HCT116 (cell line): ENCODE measurements at regions not wholly inside any gene's neighbourhood (a gene's known extent, or its start where the extent isn't known, plus 50 kb on each side); places are given as distances from the start of the nearest gene placed in this dataset.

ENCODE experiments used
- ATAC-seq: fragments of 200-7000 bp; cut with Tn5 transposase; 2 replicates; pipeline ENCODE4 v1.9.1; 2020; ENCODE audit warnings: mild to moderate bottlenecking, moderate library complexity
- BruUV-seq: library from RNA; stranded (reverse); fragments of 400-500 nt; replicated peaks from 2 replicates; lab custom pipeline; 2021; lab: Mats Ljungman, UMichigan
- CTCF ChIA-PET: fragments of 300-600 bp; sonication (Branson Sonifier 250); formaldehyde crosslinking; loops from one replicate; lab custom pipeline; 2021; ENCODE audit warnings: antibody characterized with exemption; lab: Charles Lee
- POLR2A ChIA-PET: fragments of 300-600, 350-600 bp; sonication (Branson Sonifier 250); formaldehyde crosslinking; loops from one replicate; lab custom pipeline; 2021; ENCODE audit warnings: antibody characterized with exemption; lab: Charles Lee
- RAD21 ChIA-PET, 2 experiments: fragments of 300-600 bp; sonication (Branson Sonifier 250); formaldehyde crosslinking; loops; one replicate each; lab custom pipeline; 2023; ENCODE audit warnings: low total read pairs in 2 of 2; ENCODE audit not compliant: uncharacterized antibody in 2 of 2, unreplicated experiment in 2 of 2, low non-redundant PET in 1 of 2; lab: Charles Lee
- DNase-seq: peaks from one replicate; pipeline ENCODE4 v3.0.0-alpha.2; 2010; ENCODE audit warnings: low read depth, low spot score
- H2AFZ ChIP-seq: fragments of 200-600 bp; shearing (Covaris generic), sonication (generic); 2 replicates; pipeline ENCODE4 v1.6.1; 2017; ENCODE audit warnings: low read depth, mixed run types, mixed read lengths, antibody characterized with exemption, low read length; ENCODE audit not compliant: poor library complexity, severe bottlenecking
- H3K27ac ChIP-seq: 2 replicates; pipeline ENCODE4 v1.5.1; 2012; ENCODE audit warnings: low read depth, low read length
- H3K27me3 ChIP-seq: fragments of 200-600 bp; sonication (generic); 2 replicates; pipeline ENCODE4 v1.6.1; 2016; ENCODE audit warnings: mixed run types, low read length, mixed read lengths; ENCODE audit not compliant: insufficient read depth
- H3K36me3 ChIP-seq, 2 experiments: fragments of 200-500 bp in 1 of 2; fragments of 200-600 bp in 1 of 2; sonication (Bioruptor generic) in 1 of 2; sonication (generic) in 1 of 2; 2 replicates each; pipeline versions ENCODE4 v1.5.1 to v1.6.1; 2014 to 2016; ENCODE audit warnings: low read length in 2 of 2, inconsistent platforms in 1 of 2, mixed read lengths in 1 of 2, mixed run types in 1 of 2; ENCODE audit not compliant: insufficient read depth in 2 of 2, control insufficient read depth in 1 of 2
- H3K4me1 ChIP-seq, 2 experiments: fragments of 200-600 bp in 1 of 2; sonication (generic) in 1 of 2; 2 replicates each; pipeline versions ENCODE4 v1.5.1 to v1.6.1; 2012 to 2017; ENCODE audit warnings: low read length in 2 of 2, inconsistent platforms in 1 of 2, mild to moderate bottlenecking in 1 of 2, mixed read lengths in 1 of 2, mixed run types in 1 of 2, moderate library complexity in 1 of 2; ENCODE audit not compliant: insufficient read depth in 2 of 2, control insufficient read depth in 1 of 2
- H3K4me2 ChIP-seq: fragments of 200-600 bp; sonication (generic); 2 replicates; pipeline ENCODE4 v1.6.1; 2017; ENCODE audit warnings: mixed run types, low read length, mixed read lengths
- H3K4me3 ChIP-seq, 2 experiments: fragments of 200-600 bp in 1 of 2; sonication (generic) in 1 of 2; replicated peaks in 1 of 2; 2 replicates each; pipeline ENCODE4 v1.5.1; 2011 to 2016; ENCODE audit warnings: low read length in 2 of 2, control low read depth in 1 of 2, low read depth in 1 of 2, mild to moderate bottlenecking in 1 of 2, mixed read lengths in 1 of 2, mixed run types in 1 of 2
- H3K79me2 ChIP-seq: fragments of 200-600 bp; sonication (generic); 2 replicates; pipeline ENCODE4 v1.6.1; 2017; ENCODE audit warnings: mild to moderate bottlenecking, mixed run types, low read length, moderate library complexity, mixed read lengths; ENCODE audit not compliant: insufficient read depth
- H3K9ac ChIP-seq: fragments of 200-600 bp; sonication (generic); 2 replicates; pipeline ENCODE4 v1.6.1; 2016; ENCODE audit warnings: low read length, mixed read lengths
- H3K9me2 ChIP-seq: fragments of 200-600 bp; sonication (generic), shearing (Covaris generic); 2 replicates; pipeline ENCODE4 v1.6.1; 2017; ENCODE audit warnings: mixed run types, mild to moderate bottlenecking, moderate library complexity; ENCODE audit not compliant: insufficient read depth
- H3K9me3 ChIP-seq, 2 experiments: fragments of 200-500 bp in 1 of 2; fragments of 200-600 bp in 1 of 2; sonication (Bioruptor generic) in 1 of 2; sonication (generic) in 1 of 2; 2 replicates each; pipeline ENCODE4 v1.6.1; 2014 to 2017; ENCODE audit warnings: low read length in 2 of 2, mixed read lengths in 2 of 2, inconsistent platforms in 1 of 2, low read depth in 1 of 2, mild to moderate bottlenecking in 1 of 2, mixed run types in 1 of 2, moderate library complexity in 1 of 2; ENCODE audit not compliant: control insufficient read depth in 1 of 2, insufficient read depth in 1 of 2
- H4K20me1 ChIP-seq: fragments of 200-600 bp; sonication (generic), shearing (Covaris generic); 2 replicates; pipeline ENCODE4 v1.6.1; 2017; ENCODE audit warnings: mixed run types, mild to moderate bottlenecking, moderate library complexity; ENCODE audit not compliant: insufficient read depth
- CEBPB ChIP-seq: IDR thresholded peaks from 2 replicates; pipeline ENCODE4 v1.6.1; 2012; ENCODE audit warnings: low read depth
- EZH2 ChIP-seq: fragments of 200-600 bp; sonication (generic); IDR thresholded peaks from 2 replicates; pipeline ENCODE4 v1.6.1; 2017; ENCODE audit warnings: antibody characterized with exemption, mixed run types
- EZH2phosphoT487 ChIP-seq: fragments of 200-600 bp; IDR thresholded peaks from 2 replicates; pipeline ENCODE4 v1.6.1; 2018; ENCODE audit warnings: antibody characterized with exemption, borderline replicate concordance
- POLR2A ChIP-seq: IDR thresholded peaks from 2 replicates; pipeline ENCODE4 v1.7.0; 2011; ENCODE audit warnings: borderline replicate concordance; ENCODE audit not compliant: insufficient read depth, insufficient read length; ENCODE audit errors: extremely low read depth
- RAD21 ChIP-seq: IDR thresholded peaks from 2 replicates; pipeline ENCODE4 v1.6.1; 2012; ENCODE audit warnings: low read depth, mild to moderate bottlenecking
- SIN3A ChIP-seq: IDR thresholded peaks from 2 replicates; pipeline ENCODE4 v1.6.1; 2012; ENCODE audit warnings: low read depth
- ZFX ChIP-seq: fragments of 450-650 bp; IDR thresholded peaks from 2 replicates; pipeline ENCODE4 v1.6.1; 2017
- intact Hi-C: fragments of 100-400 bp; cut with micrococcal nuclease; formaldehyde crosslinking; loops from 2 replicates; pipeline ENCODE4 v1.10.0; 2022
- TF ChIP-seq, protein P1 (sequence below): IDR thresholded peaks from 2 replicates; pipeline ENCODE4 v1.6.1; 2012
- TF ChIP-seq, protein P2 (sequence below), 3 experiments: fragments of 200-600 bp in 1 of 3; sonication (generic) in 1 of 3; IDR thresholded peaks in 2 of 3; conservative IDR thresholded peaks in 1 of 3; 2 replicates each; pipeline ENCODE4 v1.5.1; 2012 to 2017; ENCODE audit warnings: low read depth in 2 of 3, low read length in 2 of 3, antibody characterized with exemption in 1 of 3, borderline replicate concordance in 1 of 3, control low read depth in 1 of 3, mild to moderate bottlenecking in 1 of 3, mixed read lengths in 1 of 3, mixed run types in 1 of 3, moderate library complexity in 1 of 3; ENCODE audit not compliant: insufficient read depth in 1 of 3
- TF ChIP-seq, protein P3 (sequence below): IDR thresholded peaks from 2 replicates; pipeline ENCODE4 v1.6.1; 2012

DNA sequence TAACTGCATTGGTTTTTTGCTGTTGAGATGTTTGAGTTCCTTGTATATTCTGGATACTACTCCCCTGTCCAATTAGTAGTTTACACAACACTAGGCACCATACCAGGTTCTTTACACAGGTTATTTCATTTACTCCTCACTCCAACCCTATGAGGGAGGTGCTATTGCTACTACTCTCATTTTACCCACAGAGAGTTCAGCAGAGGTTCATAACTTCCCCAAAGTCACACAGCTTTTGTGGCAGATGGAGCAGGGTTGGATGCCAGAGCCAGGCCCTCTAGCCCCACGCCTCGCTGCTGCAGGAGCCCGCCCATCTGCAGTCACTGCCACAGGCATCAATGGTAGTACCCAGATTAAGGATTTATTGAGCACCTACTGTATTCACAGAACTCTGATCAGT, 61.7 kb upstream of the MAP3K4 start (continued):
- TF ChIP-seq, protein P1, sequence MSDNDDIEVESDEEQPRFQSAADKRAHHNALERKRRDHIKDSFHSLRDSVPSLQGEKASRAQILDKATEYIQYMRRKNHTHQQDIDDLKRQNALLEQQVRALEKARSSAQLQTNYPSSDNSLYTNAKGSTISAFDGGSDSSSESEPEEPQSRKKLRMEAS: no peak
- TF ChIP-seq EZH2phosphoT487 (no peak), SIN3A (no peak), CEBPB (no peak)
- TF ChIP-seq, protein P2, sequence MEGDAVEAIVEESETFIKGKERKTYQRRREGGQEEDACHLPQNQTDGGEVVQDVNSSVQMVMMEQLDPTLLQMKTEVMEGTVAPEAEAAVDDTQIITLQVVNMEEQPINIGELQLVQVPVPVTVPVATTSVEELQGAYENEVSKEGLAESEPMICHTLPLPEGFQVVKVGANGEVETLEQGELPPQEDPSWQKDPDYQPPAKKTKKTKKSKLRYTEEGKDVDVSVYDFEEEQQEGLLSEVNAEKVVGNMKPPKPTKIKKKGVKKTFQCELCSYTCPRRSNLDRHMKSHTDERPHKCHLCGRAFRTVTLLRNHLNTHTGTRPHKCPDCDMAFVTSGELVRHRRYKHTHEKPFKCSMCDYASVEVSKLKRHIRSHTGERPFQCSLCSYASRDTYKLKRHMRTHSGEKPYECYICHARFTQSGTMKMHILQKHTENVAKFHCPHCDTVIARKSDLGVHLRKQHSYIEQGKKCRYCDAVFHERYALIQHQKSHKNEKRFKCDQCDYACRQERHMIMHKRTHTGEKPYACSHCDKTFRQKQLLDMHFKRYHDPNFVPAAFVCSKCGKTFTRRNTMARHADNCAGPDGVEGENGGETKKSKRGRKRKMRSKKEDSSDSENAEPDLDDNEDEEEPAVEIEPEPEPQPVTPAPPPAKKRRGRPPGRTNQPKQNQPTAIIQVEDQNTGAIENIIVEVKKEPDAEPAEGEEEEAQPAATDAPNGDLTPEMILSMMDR (IDR thresholded peaks at IDR 0.05 in 2 of 3, conservative IDR thresholded peaks at IDR 0.05 in 1 of 3; ENCODE audit: borderline replicate concordance in 1 of 3, insufficient read depth in 1 of 3, low read depth in 2 of 3, low read length in 2 of 3): no peak

DNA sequence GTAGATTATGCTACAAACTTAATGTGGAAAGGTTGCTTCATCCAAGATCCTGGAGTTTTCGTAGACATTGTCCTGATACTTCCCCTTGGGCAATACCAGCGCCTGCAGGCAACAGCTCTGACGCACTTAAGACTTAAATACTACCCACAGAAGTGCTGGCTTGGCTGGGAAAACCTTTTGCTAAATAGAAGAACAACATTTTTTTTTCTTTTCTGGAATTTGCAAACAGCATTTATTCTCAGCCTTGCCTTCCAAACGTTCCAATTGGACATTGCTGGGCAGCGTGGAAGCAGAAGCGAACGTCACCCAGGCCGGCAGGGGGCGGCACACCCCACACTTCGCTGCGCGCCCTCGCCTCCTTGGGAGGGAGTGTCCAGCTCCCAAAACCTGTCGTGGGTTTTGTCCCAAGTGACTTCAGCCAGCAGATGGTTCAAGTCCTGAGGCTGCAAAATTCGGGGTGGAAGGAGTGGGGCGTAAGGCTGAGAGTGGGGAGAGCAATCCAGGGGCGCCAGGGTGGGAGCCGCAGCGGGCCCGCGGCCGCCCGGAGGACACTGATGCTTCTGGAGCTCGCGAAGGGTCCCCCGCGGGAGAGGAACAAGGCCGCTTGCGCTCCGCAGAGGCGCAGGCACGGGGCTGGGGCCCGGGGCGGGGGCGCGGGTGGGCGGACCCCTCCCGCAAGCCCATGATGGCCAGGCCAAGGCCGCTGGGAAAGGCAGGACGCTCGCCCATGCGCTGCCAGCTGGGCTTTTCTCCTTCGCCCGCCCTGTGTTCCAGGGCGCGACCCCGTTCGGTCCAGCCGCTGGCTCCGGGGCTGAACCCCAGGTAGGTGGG, 60.8 kb upstream of the MAP3K4 start:
- Histone ChIP-seq H3K36me3 (no peaks in the 10 kb centered on the region), H3K27ac (no peak overlapping the region), H2AFZ (no peak overlapping the region), H3K79me2 (no peaks in the 10 kb centered on the region), H3K9ac (no peak overlapping the region), H3K27me3 (no peaks in the 10 kb centered on the region)
- RAD21 ChIA-PET: interaction anchor here (1.1 to 1.7 kb wide), 3 partner anchors 180 to 443 kb away, joined by 5 to 7 read pairs (median 5); no protein-coding TSS in a partner anchor
- intact Hi-C loops: loop anchor here (1.0 to 10.0 kb wide), 6 partner anchors 62 to 444 kb away; partner anchors contain the start of gene MAP3K4
- TF ChIP-seq POLR2A: no peak
- no peak for TF ChIP-seq EZH2
- no peak for TF ChIP-seq ZFX
- TF ChIP-seq SIN3A: no peak
- TF ChIP-seq RAD21: peak; percentile 90
- TF ChIP-seq, protein P2 (IDR thresholded peaks at IDR 0.05 in 2 of 3, conservative IDR thresholded peaks at IDR 0.05 in 1 of 3; ENCODE audit: borderline replicate concordance in 1 of 3, insufficient read depth in 1 of 3, low read depth in 2 of 3, low read length in 2 of 3): peak; percentile 64 to 84 (median 78)
- TF ChIP-seq, protein P3, sequence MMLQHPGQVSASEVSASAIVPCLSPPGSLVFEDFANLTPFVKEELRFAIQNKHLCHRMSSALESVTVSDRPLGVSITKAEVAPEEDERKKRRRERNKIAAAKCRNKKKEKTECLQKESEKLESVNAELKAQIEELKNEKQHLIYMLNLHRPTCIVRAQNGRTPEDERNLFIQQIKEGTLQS: no peak
- TF ChIP-seq, all 23 proteins: peak for 2
- H3K9me3 ChIP-seq: no peaks in the 10 kb centered on the region
- ChIA-PET POLR2A (interaction anchor here (0.9 kb wide), 1 partner anchor 440 kb away, joined by 3 read pairs; no protein-coding TSS in a partner anchor), CTCF (interaction anchor here (0.9 to 2.3 kb wide), 6 partner anchors 17 to 444 kb away, joined by 3 to 24 read pairs (median 4); partner anchors contain the start of gene MAP3K4)
- DNase-seq: peak; percentile 23
- no peaks in the 10 kb centered on the region for H3K9me2 ChIP-seq
- H3K4me1 ChIP-seq: no peaks in the 10 kb centered on the region
- H3K4me3 ChIP-seq: no peak overlapping the region
- peak; percentile 97 for ATAC-seq
- no peaks in the 10 kb centered on the region for H4K20me1 ChIP-seq
- no peak overlapping the region for H3K4me2 ChIP-seq
- BruUV-seq: no TSS peak
